Muscle of arm (tissue), 1 donor: ENCODE measurements at regions not wholly inside any gene's neighbourhood (a gene's known extent, or its start where the extent isn't known, plus 50 kb on each side); places are given as distances from the start of the nearest gene placed in this dataset.

Experiments
- DNase-seq: peaks from one replicate; pipeline ENCODE4 v3.0.0-alpha.2; 2013

- DNase-seq, result peak; percentile 41
These were observed 365.2 kb downstream of the ZNF521 start for GRCh38 chr18:24986666-24987302.

GRCh38 chr18:24987303-24988252, 364.4 kb downstream of the ZNF521 start:
- DNase-seq, result peak; percentile 73

- peak; percentile 50 for DNase-seq
These were observed 363.6 kb downstream of the ZNF521 start for GRCh38 chr18:24988253-24988840.

- no peak for DNase-seq
These were observed 362.0 kb downstream of the ZNF521 start for GRCh38 chr18:24989760-24990593.

GRCh38 chr18:24990671-24991134, 361.3 kb downstream of the ZNF521 start:
- DNase-seq, result no peak

- DNase-seq, result peak; percentile 35
These were observed 360.6 kb downstream of the ZNF521 start for GRCh38 chr18:24991141-24992060.

- no peak for DNase-seq
These were observed 359.5 kb downstream of the ZNF521 start for GRCh38 chr18:24992491-24992890.

GRCh38 chr18:24993628-24994027, 358.3 kb downstream of the ZNF521 start:
- no peak for DNase-seq

GRCh38 chr18:24995056-24995455, 356.9 kb downstream of the ZNF521 start:
- no peak for DNase-seq

- no peak for DNase-seq
These were observed 356.2 kb downstream of the ZNF521 start for GRCh38 chr18:24995755-24996154.

- DNase-seq, result no peak
These were observed 352.2 kb downstream of the ZNF521 start for GRCh38 chr18:24999650-25000267.

- no peak for DNase-seq
These were observed 350.2 kb downstream of the ZNF521 start for GRCh38 chr18:25001803-25002202.

- peak; percentile 70 for DNase-seq
These were observed 346.2 kb downstream of the ZNF521 start for GRCh38 chr18:25005541-25006403.

GRCh38 chr18:25010623-25011374, 341.2 kb downstream of the ZNF521 start:
- DNase-seq, result no peak
